Endodermal cell (in vitro differentiated cells): ENCODE measurements at regions not wholly inside any gene's neighbourhood (a gene's known extent, or its start where the extent isn't known, plus 50 kb on each side); places are given as distances from the start of the nearest gene placed in this dataset.
A peak's percentile ranks its signal among the peaks of the same experiment; 100 is the strongest.

Source experiments
- DNase-seq: peaks from one replicate; pipeline ENCODE4 v3.0.0-alpha.2; 2017
- H3K27ac ChIP-seq: 2 replicates; pipeline ENCODE4 v1.5.1; 2013; ENCODE audit warnings: mild to moderate bottlenecking, low read depth, low read length, moderate library complexity
- H3K27me3 ChIP-seq: 2 replicates; pipeline ENCODE4 v1.6.1; 2013; ENCODE audit warnings: mild to moderate bottlenecking, low read length, moderate library complexity; ENCODE audit not compliant: insufficient read depth, control insufficient read depth, poor library complexity, severe bottlenecking
- H3K36me3 ChIP-seq: 2 replicates; pipeline ENCODE4 v1.7.0; 2013; ENCODE audit warnings: mild to moderate bottlenecking, low read length, moderate library complexity; ENCODE audit not compliant: control insufficient read depth, insufficient read depth
- H3K4me1 ChIP-seq: one replicate; pipeline ENCODE4 v1.7.0; 2013; ENCODE audit warnings: low read length; ENCODE audit not compliant: control insufficient read depth, insufficient read depth
- H3K4me3 ChIP-seq: 2 replicates; pipeline ENCODE4 v1.5.1; 2013; ENCODE audit warnings: mild to moderate bottlenecking, low read length, moderate library complexity
- H3K9ac ChIP-seq: 2 replicates; pipeline ENCODE4 v1.6.1; 2013; ENCODE audit warnings: mild to moderate bottlenecking, low read length, moderate library complexity; ENCODE audit not compliant: poor library complexity, severe bottlenecking; ENCODE audit errors: extremely low read depth
- H3K9me3 ChIP-seq: 2 replicates; pipeline ENCODE4 v1.6.1; 2013; ENCODE audit warnings: mild to moderate bottlenecking, low read length, moderate library complexity; ENCODE audit not compliant: control insufficient read depth
- H3K27ac Mint-ChIP-seq: 2 replicates; pipeline ENCODE4 v1.8.0; 2020; ENCODE audit warnings: mixed read lengths
- H3K27me3 Mint-ChIP-seq: 2 replicates; pipeline ENCODE4 v1.8.0; 2021; ENCODE audit warnings: mild to moderate bottlenecking, mixed read lengths; ENCODE audit not compliant: insufficient read depth
- H3K36me3 Mint-ChIP-seq: 2 replicates; pipeline ENCODE4 v1.8.0; 2020; ENCODE audit warnings: low read depth, mixed read lengths
- H3K4me1 Mint-ChIP-seq: 2 replicates; pipeline ENCODE4 v1.8.0; 2020; ENCODE audit warnings: mixed read lengths
- H3K4me3 Mint-ChIP-seq: 2 replicates; pipeline ENCODE4 v1.8.0; 2020; ENCODE audit warnings: mild to moderate bottlenecking, moderate library complexity, mixed read lengths
- H3K9me3 Mint-ChIP-seq: 2 replicates; pipeline ENCODE4 v1.8.0; 2020; ENCODE audit warnings: mild to moderate bottlenecking, mixed read lengths
- WGBS, 2 experiments: methylation state at CpG; one replicate each; pipeline versions ENCODE4 v1.1.5 to v1.1.7; 2013; ENCODE audit warnings: missing lambda C conversion rate in 2 of 2, mixed read lengths in 1 of 2; ENCODE audit not compliant: insufficient coverage in 1 of 2, insufficient read length in 1 of 2; 5-methylcytosine and 5-hydroxymethylcytosine counted together
- TF ChIP-seq, protein P1 (sequence below): fragments of 200-600 bp; sonication (generic); conservative IDR thresholded peaks from 2 replicates; pipeline ENCODE4 v1.5.0; 2021; ENCODE audit warnings: antibody characterized with exemption, mild to moderate bottlenecking

DNA sequence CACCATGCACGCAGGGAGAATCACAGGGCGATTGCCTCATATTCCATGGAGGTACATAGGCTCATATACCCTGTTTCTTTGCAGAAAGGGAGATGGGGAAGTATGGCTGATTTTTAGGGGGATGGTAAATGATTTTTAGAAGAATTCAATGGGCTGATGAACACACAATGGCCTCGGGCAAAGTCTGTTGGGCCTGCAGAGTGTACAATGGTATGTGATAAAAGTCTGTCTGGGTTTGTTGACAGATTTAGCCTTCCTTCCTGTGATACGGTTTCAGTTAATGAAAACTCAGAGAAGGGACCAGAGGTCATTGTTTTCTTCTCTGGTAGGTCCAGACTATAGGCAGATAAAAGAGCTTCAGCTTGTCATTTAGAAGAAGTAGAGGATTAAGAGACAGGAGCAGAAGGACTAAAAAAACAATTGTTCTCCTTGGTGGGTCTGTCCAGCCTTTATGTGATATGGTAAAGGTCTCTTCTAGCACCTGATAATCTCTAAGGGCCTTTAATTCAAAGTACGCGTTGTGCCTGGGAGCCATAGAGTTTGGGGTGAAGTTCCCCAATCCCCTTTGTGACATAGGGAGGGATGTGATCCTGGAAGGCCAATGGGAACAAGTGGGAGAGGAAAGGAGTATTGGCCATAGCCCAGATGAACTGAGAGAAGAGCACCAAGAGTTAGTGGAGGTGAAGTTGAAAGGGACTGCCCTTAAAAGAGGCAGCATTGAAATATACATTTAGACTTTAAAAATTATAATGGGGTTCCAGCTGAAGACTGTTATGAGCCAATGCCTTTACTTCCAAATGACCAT, 107.5 kb upstream of the SERPINE2 start:
- H3K4me3 Mint-ChIP-seq: no peak overlapping the region

DNA sequence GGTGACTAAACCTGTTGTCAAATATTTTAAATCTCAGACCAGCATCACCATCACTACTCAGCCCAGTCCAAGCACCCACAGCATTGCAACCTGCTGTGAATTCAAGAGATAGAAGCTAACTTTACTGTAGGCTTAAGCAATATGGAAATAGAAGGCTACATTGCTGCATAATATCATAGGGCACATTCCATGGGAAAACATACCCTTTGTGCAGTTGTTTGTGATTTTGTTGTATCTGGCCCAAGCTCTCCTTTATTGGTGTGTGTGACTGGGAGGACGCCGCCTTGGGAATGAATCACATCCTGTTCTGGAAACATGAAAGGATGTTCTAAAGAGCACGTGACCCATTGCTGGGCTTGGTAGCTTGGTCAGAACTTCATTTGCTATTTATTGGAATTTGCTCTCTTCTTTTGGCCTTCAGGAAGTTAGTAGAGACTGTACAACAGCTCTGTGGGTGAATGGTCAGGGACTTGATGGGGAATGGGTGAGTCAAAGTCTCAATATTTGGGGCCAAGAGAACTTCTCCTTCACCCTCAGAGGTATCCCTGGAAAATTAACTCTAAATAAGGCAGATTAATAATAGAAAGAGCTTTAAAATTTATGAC, 106.8 kb upstream of the SERPINE2 start:
- Mint-ChIP-seq H3K27me3 (no peaks in the 10 kb centered on the region), H3K4me1 (peaks cover 34% of the 10 kb centered on the region), H3K4me3 (no peak overlapping the region), H3K9me3 (no peaks in the 10 kb centered on the region), H3K36me3 (no peaks in the 10 kb centered on the region), H3K27ac (no peak overlapping the region)
- H3K36me3 ChIP-seq: no peaks in the 10 kb centered on the region
- TF ChIP-seq, protein P1, sequence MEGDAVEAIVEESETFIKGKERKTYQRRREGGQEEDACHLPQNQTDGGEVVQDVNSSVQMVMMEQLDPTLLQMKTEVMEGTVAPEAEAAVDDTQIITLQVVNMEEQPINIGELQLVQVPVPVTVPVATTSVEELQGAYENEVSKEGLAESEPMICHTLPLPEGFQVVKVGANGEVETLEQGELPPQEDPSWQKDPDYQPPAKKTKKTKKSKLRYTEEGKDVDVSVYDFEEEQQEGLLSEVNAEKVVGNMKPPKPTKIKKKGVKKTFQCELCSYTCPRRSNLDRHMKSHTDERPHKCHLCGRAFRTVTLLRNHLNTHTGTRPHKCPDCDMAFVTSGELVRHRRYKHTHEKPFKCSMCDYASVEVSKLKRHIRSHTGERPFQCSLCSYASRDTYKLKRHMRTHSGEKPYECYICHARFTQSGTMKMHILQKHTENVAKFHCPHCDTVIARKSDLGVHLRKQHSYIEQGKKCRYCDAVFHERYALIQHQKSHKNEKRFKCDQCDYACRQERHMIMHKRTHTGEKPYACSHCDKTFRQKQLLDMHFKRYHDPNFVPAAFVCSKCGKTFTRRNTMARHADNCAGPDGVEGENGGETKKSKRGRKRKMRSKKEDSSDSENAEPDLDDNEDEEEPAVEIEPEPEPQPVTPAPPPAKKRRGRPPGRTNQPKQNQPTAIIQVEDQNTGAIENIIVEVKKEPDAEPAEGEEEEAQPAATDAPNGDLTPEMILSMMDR: no peak
- H3K9me3 ChIP-seq: no peaks in the 10 kb centered on the region
- H3K27me3 ChIP-seq: no peaks in the 10 kb centered on the region
- 90 to 92% methylated on average over 2 to 3 of the region's 3 CpGs for WGBS, 2 experiments
- H3K9ac ChIP-seq: no peak overlapping the region
- H3K4me1 ChIP-seq: peaks cover 15% of the 10 kb centered on the region
- DNase-seq: no peak
- H3K27ac ChIP-seq: no peak overlapping the region
- peak overlapping the region; percentile 3 for H3K4me3 ChIP-seq

More for the DNA sequence above, 107.5 kb upstream of the SERPINE2 start:
- Histone ChIP-seq H3K9me3 (no peaks in the 10 kb centered on the region), H3K4me1 (peaks cover 12% of the 10 kb centered on the region), H3K9ac (no peak overlapping the region), H3K27ac (no peak overlapping the region), H3K4me3 (peak overlapping the region; percentile 3), H3K36me3 (no peaks in the 10 kb centered on the region), H3K27me3 (no peaks in the 10 kb centered on the region)
- Mint-ChIP-seq H3K9me3 (no peaks in the 10 kb centered on the region), H3K36me3 (no peaks in the 10 kb centered on the region), H3K27ac (peak overlapping the region; percentile 26), H3K4me1 (peaks cover 31% of the 10 kb centered on the region), H3K27me3 (no peaks in the 10 kb centered on the region)
- TF ChIP-seq, protein P1: no peak
- 71 to 83% methylated on average over 6 of the region's 6 CpGs for WGBS, 2 experiments
- no peak for DNase-seq

DNA sequence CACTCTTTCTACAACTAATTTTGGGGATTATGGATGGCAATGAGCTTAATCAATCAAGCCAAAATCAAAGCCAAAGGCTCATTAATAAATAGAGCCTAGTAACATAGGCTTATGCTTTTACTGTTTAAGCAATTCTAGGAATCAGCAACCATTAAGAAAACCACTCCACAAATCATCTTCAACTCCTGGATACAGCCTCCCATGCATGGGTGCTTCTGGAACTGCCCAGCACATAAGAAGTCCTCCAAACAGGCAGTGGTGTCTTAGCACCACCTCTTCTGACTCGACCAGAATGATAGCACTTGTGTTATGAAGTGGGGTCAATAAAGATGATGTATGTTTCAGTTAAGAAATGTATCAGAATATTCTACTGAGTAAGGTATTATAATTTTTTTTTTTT, 104.4 kb upstream of the SERPINE2 start:
- H3K27me3 Mint-ChIP-seq: no peaks in the 10 kb centered on the region
- Histone ChIP-seq H3K27me3 (no peaks in the 10 kb centered on the region), H3K27ac (no peak overlapping the region), H3K9ac (no peak overlapping the region), H3K4me3 (no peak overlapping the region), H3K36me3 (no peaks in the 10 kb centered on the region), H3K4me1 (peaks cover 15% of the 10 kb centered on the region), H3K9me3 (peaks cover 3% of the 10 kb centered on the region)
- WGBS, 2 experiments: 94 to 100% methylated on average over 1 of the region's 1 CpG
- H3K36me3 Mint-ChIP-seq: no peaks in the 10 kb centered on the region
- no peak overlapping the region for H3K4me3 Mint-ChIP-seq
- H3K9me3 Mint-ChIP-seq: peaks cover 3% of the 10 kb centered on the region
- no peak overlapping the region for H3K27ac Mint-ChIP-seq
- TF ChIP-seq, protein P1: no peak
- H3K4me1 Mint-ChIP-seq: peaks cover 31% of the 10 kb centered on the region
- DNase-seq: no peak
